Trophoblast cell (in vitro differentiated cells and primary cell): ENCODE measurements at regions not wholly inside any gene's neighbourhood (a gene's known extent, or its start where the extent isn't known, plus 50 kb on each side); places are given as distances from the start of the nearest gene placed in this dataset.
A peak's percentile ranks its signal among the peaks of the same experiment; 100 is the strongest.

Experiments used
- DNase-seq, 2 donors: peaks; one replicate each; pipeline ENCODE4 v3.0.0-alpha.2; 2016
- H2AFZ ChIP-seq: 2 replicates; pipeline ENCODE4 v1.6.1; 2013; ENCODE audit warnings: low read length, moderate library complexity, mild to moderate bottlenecking; ENCODE audit not compliant: insufficient read depth, poor library complexity
- H2AK5ac ChIP-seq: 2 replicates; pipeline ENCODE4 v1.6.1; 2013; ENCODE audit warnings: mild to moderate bottlenecking, low read length
- H2BK120ac ChIP-seq: 2 replicates; pipeline ENCODE4 v1.6.1; 2013; ENCODE audit warnings: low read length, mild to moderate bottlenecking, moderate library complexity; ENCODE audit not compliant: insufficient read depth, poor library complexity
- H2BK12ac ChIP-seq: 2 replicates; pipeline ENCODE4 v1.6.1; 2013; ENCODE audit warnings: mild to moderate bottlenecking, low read length, moderate library complexity
- H2BK5ac ChIP-seq: 2 replicates; pipeline ENCODE4 v1.6.1; 2013; ENCODE audit warnings: low read length, low read depth, moderate library complexity, mild to moderate bottlenecking; ENCODE audit not compliant: poor library complexity
- H3K14ac ChIP-seq: 2 replicates; pipeline ENCODE4 v1.6.1; 2013; ENCODE audit warnings: mild to moderate bottlenecking, low read length
- H3K18ac ChIP-seq: 2 replicates; pipeline ENCODE4 v1.6.1; 2013; ENCODE audit warnings: mild to moderate bottlenecking, low read length
- H3K23ac ChIP-seq: 2 replicates; pipeline ENCODE4 v1.6.1; 2013; ENCODE audit warnings: low read length
- H3K27ac ChIP-seq: 2 replicates; pipeline ENCODE4 v1.5.1; 2013; ENCODE audit warnings: low read depth, mild to moderate bottlenecking, inconsistent platforms, low read length, moderate library complexity
- H3K27me3 ChIP-seq: 2 replicates; pipeline ENCODE4 v1.6.1; 2013; ENCODE audit warnings: inconsistent platforms, mild to moderate bottlenecking, low read length, moderate library complexity; ENCODE audit not compliant: insufficient read depth
- H3K36me3 ChIP-seq, 2 experiments: 1 replicate in 1 of 2; 2 replicates in 1 of 2; pipeline ENCODE4 v1.6.1; 2013; ENCODE audit warnings: low read length in 2 of 2, mild to moderate bottlenecking in 2 of 2, moderate library complexity in 1 of 2; ENCODE audit not compliant: insufficient read depth in 2 of 2, control insufficient read depth in 1 of 2
- H3K4ac ChIP-seq: 2 replicates; pipeline ENCODE4 v1.6.1; 2013; ENCODE audit warnings: low read depth, mild to moderate bottlenecking, low read length, moderate library complexity
- H3K4me1 ChIP-seq, 2 experiments: 1 replicate in 1 of 2; 2 replicates in 1 of 2; pipeline ENCODE4 v1.6.1; 2013; ENCODE audit warnings: low read length in 2 of 2, mild to moderate bottlenecking in 2 of 2, moderate library complexity in 1 of 2; ENCODE audit not compliant: insufficient read depth in 2 of 2, control insufficient read depth in 1 of 2
- H3K4me2 ChIP-seq: 2 replicates; pipeline ENCODE4 v1.6.1; 2013; ENCODE audit warnings: inconsistent platforms, mild to moderate bottlenecking, low read length, moderate library complexity
- H3K4me3 ChIP-seq: 2 replicates; pipeline ENCODE4 v1.5.1; 2013; ENCODE audit warnings: mild to moderate bottlenecking, low read depth, low read length, inconsistent platforms
- H3K79me1 ChIP-seq: one replicate; pipeline ENCODE4 v1.6.1; 2013; ENCODE audit warnings: low read length
- H3K79me2 ChIP-seq: 2 replicates; pipeline ENCODE4 v1.6.1; 2013; ENCODE audit warnings: low read length, mild to moderate bottlenecking; ENCODE audit not compliant: control insufficient read depth, insufficient read depth, poor library complexity
- H3K9ac ChIP-seq: 2 replicates; pipeline ENCODE4 v1.6.1; 2013; ENCODE audit warnings: mild to moderate bottlenecking, low read length
- H3K9me3 ChIP-seq: 2 replicates; pipeline ENCODE4 v1.6.1; 2013; ENCODE audit warnings: low read depth, mild to moderate bottlenecking, control low read depth, inconsistent platforms, low read length; ENCODE audit not compliant: insufficient read depth
- H4K12ac ChIP-seq: 2 replicates; pipeline ENCODE4 v1.6.1; 2013; ENCODE audit warnings: low read depth, mild to moderate bottlenecking, low read length, moderate library complexity
- H4K8ac ChIP-seq: 2 replicates; pipeline ENCODE4 v1.6.1; 2013; ENCODE audit warnings: low read depth, mild to moderate bottlenecking, low read length, moderate library complexity
- H4K91ac ChIP-seq: one replicate; pipeline ENCODE4 v1.6.1; 2013; ENCODE audit warnings: low read depth, mild to moderate bottlenecking, low read length, moderate library complexity
- WGBS: extraction: QIAGEN DNeasy Blood & Tissue Kit; methylation state at CpG from one replicate; pipeline ENCODE4 v1.1.7; 2013; ENCODE audit warnings: missing lambda C conversion rate; ENCODE audit not compliant: insufficient read length, insufficient coverage; ENCODE audit errors: extremely low coverage; 5-methylcytosine and 5-hydroxymethylcytosine counted together

DNA sequence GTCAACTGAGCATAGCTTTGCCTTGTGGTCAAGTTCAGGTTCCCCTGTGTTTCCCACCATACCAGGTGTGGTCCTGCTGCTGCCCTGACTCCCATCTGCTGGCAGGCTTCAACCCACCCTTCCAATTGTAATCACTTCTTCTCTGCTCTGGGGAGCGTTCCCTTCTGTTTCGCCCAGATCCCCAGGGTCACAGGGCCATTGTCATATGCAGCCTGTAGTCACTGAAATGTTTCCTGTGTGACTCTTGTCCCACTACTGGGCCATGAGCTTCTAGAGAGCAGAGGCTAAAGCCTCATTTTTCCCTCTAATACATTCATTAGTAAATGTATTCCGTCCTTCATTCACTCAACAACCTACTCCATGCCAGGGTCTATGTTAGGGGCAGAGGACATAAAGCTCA is 75.0 kb upstream of the LAPTM4A start:
- Histone ChIP-seq H4K91ac (no peak overlapping the region), H3K14ac (no peak overlapping the region), H3K27me3 (no peaks in the 10 kb centered on the region), H4K12ac (no peak overlapping the region), H2AFZ (no peak overlapping the region), H3K4ac (no peak overlapping the region), H3K9me3 (peaks cover 4% of the 10 kb centered on the region), H2AK5ac (no peak overlapping the region), H3K27ac (no peak overlapping the region), H3K79me1 (peaks cover 4% of the 10 kb centered on the region), H3K4me1 (peaks cover 3 to 11% of the 10 kb centered on the region in 2 experiments), H3K79me2 (no peaks in the 10 kb centered on the region), H3K18ac (no peak overlapping the region), H4K8ac (no peak overlapping the region), H3K4me2 (no peak overlapping the region), H2BK5ac (no peak overlapping the region), H3K23ac (no peak overlapping the region), H2BK12ac (no peak overlapping the region), H3K4me3 (no peak overlapping the region), H3K36me3 (no peaks in the 10 kb centered on the region), H2BK120ac (no peak overlapping the region), H3K9ac (no peak overlapping the region)
- whole genome bisulfite sequencing, result no CpG with 5 or more reads among the region's 3 CpGs
- no peak for DNase-seq

DNA sequence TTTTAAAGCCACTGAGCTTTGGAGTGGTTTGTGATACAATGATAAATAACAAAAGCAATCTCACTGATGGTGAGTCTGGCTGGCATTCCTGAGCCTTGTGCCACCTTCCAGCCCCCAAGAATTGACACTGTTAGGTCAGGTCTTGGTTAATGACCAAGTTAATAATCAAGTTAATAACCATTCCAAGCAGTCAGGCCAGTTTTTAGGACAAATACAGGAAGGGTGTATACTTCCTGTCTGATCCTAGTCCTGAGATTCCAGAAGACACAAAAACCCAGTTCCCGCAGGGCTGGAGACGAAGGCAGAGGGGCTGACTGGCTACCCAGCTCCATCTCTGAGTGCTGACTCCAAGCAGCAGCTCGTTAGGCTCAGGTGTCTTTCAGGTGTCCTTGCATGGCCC is 74.6 kb upstream of the LAPTM4A start:
- no peak overlapping the region for H3K23ac ChIP-seq
- no peak overlapping the region for H4K12ac ChIP-seq
- no peaks in the 10 kb centered on the region for H3K27me3 ChIP-seq
- H3K36me3 ChIP-seq, result no peaks in the 10 kb centered on the region
- H2AK5ac ChIP-seq, result no peak overlapping the region
- H2AFZ ChIP-seq, result no peak overlapping the region
- no peak overlapping the region for H3K4me3 ChIP-seq
- no peak overlapping the region for H3K27ac ChIP-seq
- H3K4ac ChIP-seq, result no peak overlapping the region
- no peak overlapping the region for H2BK5ac ChIP-seq
- H2BK12ac ChIP-seq, result no peak overlapping the region
- WGBS, result no CpG with 5 or more reads among the region's 3 CpGs
- no peak overlapping the region for H3K18ac ChIP-seq
- no peak overlapping the region for H3K9ac ChIP-seq
- no peak overlapping the region for H2BK120ac ChIP-seq
- no peaks in the 10 kb centered on the region for H3K79me2 ChIP-seq
- H3K79me1 ChIP-seq, result peaks cover 4% of the 10 kb centered on the region
- H4K8ac ChIP-seq, result no peak overlapping the region
- DNase-seq, result no peak
- H3K4me1 ChIP-seq, result peaks cover 2 to 10% of the 10 kb centered on the region in 2 experiments
- no peak overlapping the region for H4K91ac ChIP-seq
- peaks cover 4% of the 10 kb centered on the region for H3K9me3 ChIP-seq
- H3K4me2 ChIP-seq, result no peak overlapping the region
- no peak overlapping the region for H3K14ac ChIP-seq

DNA sequence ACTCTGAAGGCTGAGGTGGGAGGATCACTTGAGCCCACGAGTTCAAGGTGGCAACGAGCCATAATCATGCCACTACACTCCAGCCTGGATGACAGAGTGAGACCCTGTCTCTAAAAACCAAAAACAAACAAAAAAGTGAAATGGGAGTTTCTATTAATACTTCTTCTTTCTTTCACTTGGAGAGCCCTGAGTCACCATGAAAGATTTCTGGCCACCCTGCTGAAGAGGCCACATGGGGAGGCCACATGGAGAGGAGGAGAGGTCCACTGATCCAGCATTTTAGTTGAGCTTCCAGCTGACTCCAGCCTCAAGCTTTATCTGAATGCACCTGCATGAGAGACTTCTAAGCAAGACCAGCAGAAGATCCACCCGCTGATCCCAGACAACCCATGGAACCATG is 74.2 kb upstream of the LAPTM4A start:
- Histone ChIP-seq H2AFZ (no peak overlapping the region), H3K79me1 (peaks cover 4% of the 10 kb centered on the region), H3K4me2 (no peak overlapping the region), H3K36me3 (no peaks in the 10 kb centered on the region), H3K9me3 (peaks cover 4% of the 10 kb centered on the region), H2BK12ac (peak overlapping the region; percentile 44), H3K23ac (no peak overlapping the region), H3K4me3 (no peak overlapping the region), H3K4ac (no peak overlapping the region), H2BK120ac (no peak overlapping the region), H2AK5ac (no peak overlapping the region), H3K27ac (no peak overlapping the region), H4K8ac (no peak overlapping the region), H2BK5ac (no peak overlapping the region), H3K14ac (no peak overlapping the region), H4K12ac (no peak overlapping the region), H4K91ac (no peak overlapping the region), H3K4me1 (peaks cover 0 to 8% of the 10 kb centered on the region in 2 experiments), H3K18ac (no peak overlapping the region), H3K9ac (no peak overlapping the region), H3K27me3 (no peaks in the 10 kb centered on the region), H3K79me2 (no peaks in the 10 kb centered on the region)
- WGBS, result no CpG with 5 or more reads among the region's 3 CpGs
- DNase-seq, result no peak

DNA sequence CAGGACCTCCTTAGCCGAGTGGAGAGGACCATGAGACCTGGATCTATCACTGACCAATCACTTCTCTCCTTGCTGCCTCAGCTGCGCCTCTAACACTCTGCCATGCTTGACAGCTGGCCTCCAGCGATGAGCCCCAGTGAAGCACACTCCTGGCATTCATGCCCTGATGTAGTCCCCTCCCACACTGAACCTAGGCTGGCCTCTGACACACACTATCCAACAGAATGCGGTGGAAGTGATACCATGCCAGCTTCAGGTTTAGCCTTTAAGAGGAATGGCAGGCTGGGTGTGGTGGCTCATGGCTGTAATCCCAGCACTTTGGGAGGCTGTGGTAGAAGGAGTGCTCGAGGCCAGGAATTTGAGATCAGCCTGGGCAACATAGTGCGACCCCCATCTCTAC is 73.7 kb upstream of the LAPTM4A start:
- Histone ChIP-seq H3K4me2 (no peak overlapping the region), H3K79me1 (peaks cover 4% of the 10 kb centered on the region), H3K4me3 (no peak overlapping the region), H3K27ac (no peak overlapping the region), H3K27me3 (no peaks in the 10 kb centered on the region), H4K12ac (no peak overlapping the region), H3K4ac (no peak overlapping the region), H4K8ac (no peak overlapping the region), H2AK5ac (no peak overlapping the region), H3K9me3 (peaks cover 4% of the 10 kb centered on the region), H3K36me3 (no peaks in the 10 kb centered on the region), H2BK120ac (peak overlapping the region; percentile 0), H2BK5ac (no peak overlapping the region), H3K9ac (no peak overlapping the region), H2AFZ (no peak overlapping the region), H3K4me1 (peaks cover 0 to 8% of the 10 kb centered on the region in 2 experiments), H3K23ac (no peak overlapping the region), H3K14ac (no peak overlapping the region), H2BK12ac (peak overlapping the region; percentile 5), H4K91ac (peak overlapping the region; percentile 63), H3K18ac (no peak overlapping the region), H3K79me2 (no peaks in the 10 kb centered on the region)
- no peak for DNase-seq
- WGBS, result no CpG with 5 or more reads among the region's 6 CpGs
